ENCODE measurements at regions not wholly inside any gene's neighbourhood (a gene's known extent, or its start where the extent isn't known, plus 50 kb on each side); places are given as distances from the start of the nearest gene placed in this dataset.
A peak's percentile ranks its signal among the peaks of the same experiment; 100 is the strongest.

GRCh38 chr1:39105841-39106765 is 80.0 kb downstream of the NDUFS5 start:
- TF ChIP-seq CTCF (IDR thresholded peaks at IDR 0.05), result no peak
- peak overlapping the region; percentile 87 for H3K27ac ChIP-seq
- ATAC-seq (peak; percentile 37), DNase-seq (peak; percentile 80)
- H3K27me3 ChIP-seq, result no peaks in the 10 kb centered on the region
- intact Hi-C loops (cut with DNase I), result loop anchor here (10.0 kb wide), 1 partner anchor 79 kb away; no protein-coding TSS in a partner anchor
- H3K4me3 ChIP-seq, result peak overlapping the region; percentile 73
- H3K36me3 ChIP-seq, result no peaks in the 10 kb centered on the region
- H3K9me3 ChIP-seq, result no peaks in the 10 kb centered on the region
- peaks cover 67% of the 10 kb centered on the region for H3K4me1 ChIP-seq

DNA sequence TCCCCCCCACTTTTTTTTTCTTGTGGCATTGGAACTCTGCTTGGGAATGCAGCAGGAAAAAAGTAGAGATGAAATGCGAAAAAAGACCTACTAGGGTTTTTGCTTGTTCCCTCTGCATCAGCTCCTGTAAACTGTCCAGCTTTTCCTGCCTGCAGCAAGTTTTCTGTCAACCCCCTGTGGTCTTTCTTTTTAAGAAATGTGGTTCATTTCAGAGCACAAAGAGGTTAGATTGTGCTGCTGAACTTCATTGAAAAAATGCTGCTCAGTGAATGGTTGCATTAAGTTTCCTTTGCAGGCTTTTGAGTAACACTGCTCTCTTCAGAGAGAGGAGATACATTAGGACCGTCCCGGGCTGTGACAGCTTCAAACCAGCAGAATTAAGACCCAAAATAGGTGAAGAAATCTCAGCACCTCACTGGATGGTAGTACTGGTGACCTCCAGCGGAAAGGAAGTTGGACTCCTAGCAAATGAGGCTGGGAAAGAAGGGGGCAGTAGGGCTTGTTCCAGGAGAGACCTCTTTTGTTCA is 80.7 kb downstream of the NDUFS5 start:
- intact Hi-C loops (cut with DNase I), result loop anchor here (10.0 kb wide), 1 partner anchor 78 kb away; no protein-coding TSS in a partner anchor
- no peak for DNase-seq
- TF ChIP-seq CTCF (IDR thresholded peaks at IDR 0.05), result no peak

DNA sequence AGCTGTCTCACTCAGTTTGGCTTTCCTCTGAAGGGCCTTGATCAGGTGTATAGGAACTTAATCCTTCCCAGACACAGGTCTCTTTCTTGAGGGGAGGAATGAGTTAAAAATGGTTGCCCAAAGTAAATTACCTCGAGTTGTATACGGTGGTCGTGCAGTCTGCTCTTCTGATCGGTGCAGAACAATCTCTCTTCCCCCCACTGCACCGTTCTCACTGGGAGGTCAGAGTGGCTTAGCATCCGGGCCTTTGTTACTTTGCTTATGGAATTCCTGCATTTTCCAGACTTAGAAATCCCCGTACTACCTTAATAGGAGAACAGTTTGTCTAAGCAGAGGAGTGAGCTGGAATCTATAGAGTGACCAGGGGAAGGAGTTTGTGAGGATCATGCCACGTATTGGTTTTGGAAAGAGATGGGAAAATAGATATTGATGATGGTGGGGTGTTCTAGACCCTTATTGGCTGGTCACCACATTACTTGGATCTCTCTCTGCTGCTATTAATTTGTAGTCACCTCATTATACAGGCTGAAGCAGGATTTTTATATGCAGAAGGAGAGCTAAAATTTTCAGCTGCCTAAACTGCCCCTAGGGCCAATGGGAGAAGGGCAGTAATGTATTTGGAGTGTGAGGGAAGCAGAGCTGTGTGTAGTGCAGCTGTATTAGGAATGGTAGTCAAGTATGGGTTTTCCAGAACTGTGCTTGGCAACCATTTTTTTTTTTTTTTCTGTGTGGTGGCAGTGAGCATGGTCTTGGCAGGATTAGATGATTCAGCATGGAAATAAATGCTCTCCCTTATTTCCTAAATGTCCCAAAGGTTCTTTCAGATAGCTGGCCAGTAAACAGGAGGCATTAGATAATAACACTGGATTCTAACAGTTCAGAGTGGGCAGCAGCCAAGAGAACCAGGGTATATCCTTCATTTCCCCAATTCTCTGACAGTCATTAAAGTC is 81.5 kb downstream of the NDUFS5 start:
- DNase-seq (no peak), ATAC-seq (no peak)
- intact Hi-C loops (cut with DNase I), result loop anchor here (10.0 kb wide), 1 partner anchor 77 kb away; no protein-coding TSS in a partner anchor

More for the DNA sequence above, 80.7 kb downstream of the NDUFS5 start:
- Histone ChIP-seq H3K9me3 (no peaks in the 10 kb centered on the region), H3K27me3 (no peaks in the 10 kb centered on the region), H3K4me1 (peaks cover 74% of the 10 kb centered on the region), H3K36me3 (no peaks in the 10 kb centered on the region), H3K27ac (peak overlapping the region; percentile 87), H3K4me3 (peak overlapping the region; percentile 73)
- ATAC-seq, result no peak

GRCh38 chr1:39109644-39110043 is 83.5 kb downstream of the NDUFS5 start:
- Histone ChIP-seq H3K27ac (no peak overlapping the region), H3K4me1 (peaks cover 73% of the 10 kb centered on the region), H3K27me3 (no peaks in the 10 kb centered on the region), H3K36me3 (no peaks in the 10 kb centered on the region), H3K4me3 (no peak overlapping the region), H3K9me3 (no peaks in the 10 kb centered on the region)
- intact Hi-C loops (cut with DNase I), result loop anchor here (10.0 kb wide), 1 partner anchor 75 kb away; no protein-coding TSS in a partner anchor
- no peak for TF ChIP-seq CTCF (IDR thresholded peaks at IDR 0.05)
- DNase-seq (no peak), ATAC-seq (no peak)

More for the DNA sequence above, 81.5 kb downstream of the NDUFS5 start:
- Histone ChIP-seq H3K4me1 (peaks cover 77% of the 10 kb centered on the region), H3K4me3 (peak overlapping the region; percentile 73), H3K9me3 (no peaks in the 10 kb centered on the region), H3K27me3 (no peaks in the 10 kb centered on the region), H3K27ac (peak overlapping the region; percentile 87), H3K36me3 (no peaks in the 10 kb centered on the region)
- TF ChIP-seq CTCF (IDR thresholded peaks at IDR 0.05), result no peak

- no peak for DNase-seq
- TF ChIP-seq CTCF (IDR thresholded peaks at IDR 0.05), result no peak
- H3K27me3 ChIP-seq, result no peaks in the 10 kb centered on the region
- peaks cover 80% of the 10 kb centered on the region for H3K4me1 ChIP-seq
- no peak overlapping the region for H3K4me3 ChIP-seq
- H3K27ac ChIP-seq, result peak overlapping the region; percentile 47
- intact Hi-C loops (cut with DNase I), result no loop called here
- no peaks in the 10 kb centered on the region for H3K9me3 ChIP-seq
- peak; percentile 62 for ATAC-seq
- H3K36me3 ChIP-seq, result no peaks in the 10 kb centered on the region
Measured at GRCh38 chr1:39110325-39110851, 84.2 kb downstream of the NDUFS5 start.

All from upper lobe of right lung (tissue), 1 donor.